ENCODE measurements at regions not wholly inside any gene's neighbourhood (a gene's known extent, or its start where the extent isn't known, plus 50 kb on each side); places are given as distances from the start of the nearest gene placed in this dataset.

- no peaks in the 10 kb centered on the region for H3K27me3 ChIP-seq (ENCODE audit: insufficient read depth)
- no peak overlapping the region for H3K4me3 ChIP-seq (ENCODE audit: low read depth in 2 of 2, low read length in 1 of 2)
- TF ChIP-seq IRF3 (IDR thresholded peaks at IDR 0.05; ENCODE audit: low read depth, low read length) = no peak
- TF ChIP-seq RCOR1 (IDR thresholded peaks at IDR 0.05; ENCODE audit: low read length) = no peak
- TF ChIP-seq FOXM1 (IDR thresholded peaks at IDR 0.05; ENCODE audit: low read depth) = no peak
- TF ChIP-seq TAF1 (IDR thresholded peaks at IDR 0.05; ENCODE audit: borderline replicate concordance, low read depth, low read length) = no peak
- no peak for TF ChIP-seq RFX5 (IDR thresholded peaks at IDR 0.05; ENCODE audit: low read length)
- TF ChIP-seq POLR2AphosphoS5 (IDR thresholded peaks at IDR 0.05; ENCODE audit: low read depth, low read length) = no peak
- TF ChIP-seq REST (IDR thresholded peaks at IDR 0.05; ENCODE audit: low read depth, low read length) = no peak
- no peak for TF ChIP-seq EP300 (IDR thresholded peaks at IDR 0.05; ENCODE audit: borderline replicate concordance in 1 of 2, low read depth in 1 of 2, low read length in 1 of 2)
- no peak for TF ChIP-seq GATA2 (CRISPR knock-in tag; IDR thresholded peaks at IDR 0.05)
- TF ChIP-seq EZH2phosphoT487 (IDR thresholded peaks at IDR 0.05; ENCODE audit: borderline replicate concordance, low read depth) = no peak
- TF ChIP-seq USF2 (IDR thresholded peaks at IDR 0.05; ENCODE audit: borderline replicate concordance, low read depth, low read length) = no peak
- no peak for TF ChIP-seq RXRA (IDR thresholded peaks at IDR 0.05; ENCODE audit: borderline replicate concordance, low read depth)
- TF ChIP-seq ZBTB33 (IDR thresholded peaks at IDR 0.05; ENCODE audit: borderline replicate concordance, low read depth) = no peak
- no peak for TF ChIP-seq JUND (IDR thresholded peaks at IDR 0.05)
- TF ChIP-seq USF1 (IDR thresholded peaks at IDR 0.05; ENCODE audit: borderline replicate concordance, low read depth) = no peak
- TF ChIP-seq MAX (IDR thresholded peaks at IDR 0.05; ENCODE audit: low read depth) = no peak
- TF ChIP-seq TEAD4 (IDR thresholded peaks at IDR 0.05; ENCODE audit: borderline replicate concordance, insufficient read depth) = no peak
- ChIA-PET POLR2A (no interaction called here), CTCF (no interaction called here)
- no peaks in the 10 kb centered on the region for H3F3A ChIP-seq (replicated peaks; ENCODE audit: insufficient read depth)
- H3K9me3 ChIP-seq = no peaks in the 10 kb centered on the region
- no peak overlapping the region for H3K9ac ChIP-seq
- no peak overlapping the region for H3K27ac ChIP-seq (ENCODE audit: low read depth in 2 of 2, low read length in 1 of 2)
- no peaks in the 10 kb centered on the region for H4K20me1 ChIP-seq (ENCODE audit: insufficient read depth)
- no peaks in the 10 kb centered on the region for H3K9me2 ChIP-seq
- H3K4me2 ChIP-seq = no peak overlapping the region
- 6% methylated on average over 2 of the region's 2 CpGs for WGBS (ENCODE audit: low lambda C conversion rate)
- no peaks in the 10 kb centered on the region for H3K36me3 ChIP-seq (replicated peaks in 1 of 2; ENCODE audit: control insufficient read depth in 1 of 2, insufficient read depth in 2 of 2, low read length in 1 of 2)
- H3K79me2 ChIP-seq (ENCODE audit: insufficient read depth) = no peaks in the 10 kb centered on the region
- no peak overlapping the region for H2AFZ ChIP-seq (ENCODE audit: low read depth)
- DNase-seq = no peak
- no peaks in the 10 kb centered on the region for H3K4me1 ChIP-seq (ENCODE audit: control insufficient read depth in 1 of 2, insufficient read depth in 2 of 2, low read depth in 1 of 2, low read length in 1 of 2)
These were observed 266.7 kb downstream of the C3orf38 start for GRCh38 chr3:88416436-88416835.
